ENCODE measurements at regions not wholly inside any gene's neighbourhood (a gene's known extent, or its start where the extent isn't known, plus 50 kb on each side); places are given as distances from the start of the nearest gene placed in this dataset.
"Not testable (repeated sequence)": the region's sequence is repeated elsewhere in the genome, so short reads cannot be mapped to it uniquely, and the experiment has no call there.

- intact Hi-C loops (cut with DNase I; ENCODE audit: low total_unique reads), result no loop called here
- no peak overlapping the region for H3K4me3 ChIP-seq
- H3K36me3 ChIP-seq, result no peaks in the 10 kb centered on the region
- no peaks in the 10 kb centered on the region for H3K9me3 ChIP-seq
- WGBS, 5 donors, result 13 to 31% (median 23%) methylated on average over 5 of the region's 5 CpGs
- peaks cover 0 to 9% (median 7%) of the 10 kb centered on the region in 4 donors for H3K4me1 ChIP-seq
- peak in 1 of 2 donors; percentile 63 for DNase-seq
- no peaks in the 10 kb centered on the region for H3K27me3 ChIP-seq
- no peak for TF ChIP-seq EP300 (IDR thresholded peaks at IDR 0.05)
- TF ChIP-seq POLR2AphosphoS5 (IDR thresholded peaks at IDR 0.05), result no peak
- peak in 2 of 7 experiments; percentile 30 to 33 for TF ChIP-seq CTCF (IDR thresholded peaks at IDR 0.05)
- TF ChIP-seq POLR2A (IDR thresholded peaks at IDR 0.05), result no peak
- H3K27ac ChIP-seq, result no peak overlapping the region
Observed at GRCh38 chr5:147098233-147098790, 136.5 kb upstream of the STK32A start.

GRCh38 chr5:147101659-147102369 is 133.0 kb upstream of the STK32A start:
- Histone ChIP-seq H3K4me3 (no peak overlapping the region), H3K9me3 (no peaks in the 10 kb centered on the region), H3K36me3 (no peaks in the 10 kb centered on the region), H3K4me1 (peaks cover 0 to 9% (median 7%) of the 10 kb centered on the region in 4 donors), H3K27ac (no peak overlapping the region), H3K27me3 (no peaks in the 10 kb centered on the region)
- TF ChIP-seq CTCF (IDR thresholded peaks at IDR 0.05) (no peak), POLR2AphosphoS5 (IDR thresholded peaks at IDR 0.05) (no peak), EP300 (IDR thresholded peaks at IDR 0.05) (no peak), POLR2A (IDR thresholded peaks at IDR 0.05) (no peak)
- WGBS, 5 donors, result 73 to 79% (median 78%) methylated on average over 6 of the region's 6 CpGs
- intact Hi-C loops (cut with DNase I; ENCODE audit: low total_unique reads), result no loop called here
- no peak for DNase-seq

- Histone ChIP-seq H3K36me3 (no peaks in the 10 kb centered on the region), H3K4me3 (no peak overlapping the region), H3K4me1 (no peaks in the 10 kb centered on the region), H3K27me3 (no peaks in the 10 kb centered on the region), H3K9me3 (no peaks in the 10 kb centered on the region), H3K27ac (no peak overlapping the region)
- TF ChIP-seq EP300 (IDR thresholded peaks at IDR 0.05), result no peak
- no peak for TF ChIP-seq POLR2AphosphoS5 (IDR thresholded peaks at IDR 0.05)
- TF ChIP-seq CTCF (IDR thresholded peaks at IDR 0.05), result no peak
- no peak for TF ChIP-seq POLR2A (IDR thresholded peaks at IDR 0.05)
- 48 to 56% (median 53%) methylated on average over 1 of the region's 1 CpG for WGBS, 5 donors
- intact Hi-C loops (cut with DNase I; ENCODE audit: low total_unique reads), result no loop called here
- DNase-seq, result no peak
Observed at GRCh38 chr5:147112899-147113298, 121.9 kb upstream of the STK32A start.

GRCh38 chr5:147113967-147114366 is 120.9 kb upstream of the STK32A start:
- TF ChIP-seq POLR2A (IDR thresholded peaks at IDR 0.05) (no peak), CTCF (IDR thresholded peaks at IDR 0.05) (no peak), EP300 (IDR thresholded peaks at IDR 0.05) (no peak), POLR2AphosphoS5 (IDR thresholded peaks at IDR 0.05) (no peak)
- no peak for DNase-seq
- Histone ChIP-seq H3K4me3 (no peak overlapping the region), H3K27me3 (no peaks in the 10 kb centered on the region), H3K9me3 (peaks cover 0 to 3% (median 0%) of the 10 kb centered on the region in 4 donors), H3K36me3 (no peaks in the 10 kb centered on the region), H3K4me1 (no peaks in the 10 kb centered on the region), H3K27ac (no peak overlapping the region)
- intact Hi-C loops (cut with DNase I; ENCODE audit: low total_unique reads), result no loop called here
- 80 to 92% (median 88%) methylated on average over 2 of the region's 2 CpGs for WGBS, 5 donors

GRCh38 chr5:147139759-147140158 is 95.1 kb upstream of the STK32A start:
- H3K27ac ChIP-seq; H3K27me3 ChIP-seq; DNase-seq; H3K4me1 ChIP-seq; H3K36me3 ChIP-seq; intact Hi-C loops (cut with DNase I; ENCODE audit: low total_unique reads); H3K4me3 ChIP-seq: not testable (repeated sequence)
- peaks cover 0 to 42% (median 29%) of the 10 kb centered on the region in 4 donors for H3K9me3 ChIP-seq

All from stomach (tissue), 8 donors.